ENCODE measurements at regions not wholly inside any gene's neighbourhood (a gene's known extent, or its start where the extent isn't known, plus 50 kb on each side); places are given as distances from the start of the nearest gene placed in this dataset.

GRCh38 chr12:19646599-19646998 lies 207.3 kb downstream of the AEBP2 start:
- no peaks in the 10 kb centered on the region for H3K27me3 ChIP-seq (ENCODE audit: control insufficient read depth in 1 of 2, insufficient read depth in 2 of 2, low read length in 2 of 2)
- no peaks in the 10 kb centered on the region for H3K9me3 ChIP-seq (ENCODE audit: control insufficient read depth in 2 of 2, low read length in 2 of 2)
- H3K36me3 ChIP-seq (ENCODE audit: control insufficient read depth in 2 of 2, insufficient read depth in 2 of 2, low read length in 2 of 2): no peaks in the 10 kb centered on the region
- no peaks in the 10 kb centered on the region for H3K4me1 ChIP-seq (ENCODE audit: control insufficient read depth, insufficient read depth, low read length)
- H3K27ac ChIP-seq (ENCODE audit: low read length): no peak overlapping the region
- H3K9ac ChIP-seq (ENCODE audit: low read length in 2 of 2): no peak overlapping the region
- no peak overlapping the region for H3K4me3 ChIP-seq (ENCODE audit: low read length in 2 of 2)

GRCh38 chr12:19647806-19648556 lies 208.7 kb downstream of the AEBP2 start:
- no peaks in the 10 kb centered on the region for H3K4me1 ChIP-seq (ENCODE audit: control insufficient read depth, insufficient read depth, low read length)
- H3K9ac ChIP-seq (ENCODE audit: low read length in 2 of 2): no peak overlapping the region
- no peak overlapping the region for H3K4me3 ChIP-seq (ENCODE audit: low read length in 2 of 2)
- no peaks in the 10 kb centered on the region for H3K27me3 ChIP-seq (ENCODE audit: control insufficient read depth in 1 of 2, insufficient read depth in 2 of 2, low read length in 2 of 2)
- no peak overlapping the region for H3K27ac ChIP-seq (ENCODE audit: low read length)
- H3K9me3 ChIP-seq (ENCODE audit: control insufficient read depth in 2 of 2, low read length in 2 of 2): no peaks in the 10 kb centered on the region
- H3K36me3 ChIP-seq (ENCODE audit: control insufficient read depth in 2 of 2, insufficient read depth in 2 of 2, low read length in 2 of 2): no peaks in the 10 kb centered on the region

DNA sequence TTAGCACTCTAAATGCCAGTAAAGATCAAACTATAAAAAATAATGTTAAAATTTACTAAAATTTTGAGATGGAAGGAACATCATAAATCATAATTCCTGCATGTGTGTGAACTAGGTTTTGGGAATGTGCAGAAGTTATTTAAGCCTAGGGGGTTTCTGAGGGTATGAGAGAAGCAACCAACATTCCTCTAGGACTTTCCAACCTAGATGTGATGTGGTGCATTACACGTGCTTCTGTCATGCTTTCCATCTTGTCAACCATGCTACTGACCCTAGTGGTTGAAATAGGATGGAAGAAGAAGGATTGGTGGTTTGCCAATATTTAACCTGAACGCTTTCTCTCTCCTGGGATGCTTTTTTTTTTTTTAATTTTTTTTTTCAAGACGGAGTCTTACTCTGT lies 209.3 kb downstream of the AEBP2 start:
- H3K4me1 ChIP-seq (ENCODE audit: control insufficient read depth, insufficient read depth, low read length): no peaks in the 10 kb centered on the region
- no peak overlapping the region for H3K9ac ChIP-seq (ENCODE audit: low read length in 2 of 2)
- H3K27me3 ChIP-seq (ENCODE audit: control insufficient read depth in 1 of 2, insufficient read depth in 2 of 2, low read length in 2 of 2): no peaks in the 10 kb centered on the region
- H3K9me3 ChIP-seq (ENCODE audit: control insufficient read depth in 2 of 2, low read length in 2 of 2): no peaks in the 10 kb centered on the region
- no peaks in the 10 kb centered on the region for H3K36me3 ChIP-seq (ENCODE audit: control insufficient read depth in 2 of 2, insufficient read depth in 2 of 2, low read length in 2 of 2)
- no peak overlapping the region for H3K4me3 ChIP-seq (ENCODE audit: low read length in 2 of 2)
- H3K27ac ChIP-seq (ENCODE audit: low read length): no peak overlapping the region

- Histone ChIP-seq H3K4me3 (ENCODE audit: low read length in 2 of 2) (no peak overlapping the region), H3K4me1 (ENCODE audit: control insufficient read depth, insufficient read depth, low read length) (no peaks in the 10 kb centered on the region), H3K27me3 (ENCODE audit: control insufficient read depth in 1 of 2, insufficient read depth in 2 of 2, low read length in 2 of 2) (no peaks in the 10 kb centered on the region), H3K36me3 (ENCODE audit: control insufficient read depth in 2 of 2, insufficient read depth in 2 of 2, low read length in 2 of 2) (no peaks in the 10 kb centered on the region), H3K9me3 (ENCODE audit: control insufficient read depth in 2 of 2, low read length in 2 of 2) (no peaks in the 10 kb centered on the region), H3K27ac (ENCODE audit: low read length) (no peak overlapping the region), H3K9ac (ENCODE audit: low read length in 2 of 2) (no peak overlapping the region)
Observed at GRCh38 chr12:19652386-19652785, 213.1 kb downstream of the AEBP2 start.

- Histone ChIP-seq H3K27ac (ENCODE audit: low read length) (no peak overlapping the region), H3K27me3 (ENCODE audit: control insufficient read depth in 1 of 2, insufficient read depth in 2 of 2, low read length in 2 of 2) (no peaks in the 10 kb centered on the region), H3K9me3 (ENCODE audit: control insufficient read depth in 2 of 2, low read length in 2 of 2) (no peaks in the 10 kb centered on the region), H3K4me3 (ENCODE audit: low read length in 2 of 2) (no peak overlapping the region), H3K9ac (ENCODE audit: low read length in 2 of 2) (no peak overlapping the region), H3K36me3 (ENCODE audit: control insufficient read depth in 2 of 2, insufficient read depth in 2 of 2, low read length in 2 of 2) (no peaks in the 10 kb centered on the region), H3K4me1 (ENCODE audit: control insufficient read depth, insufficient read depth, low read length) (no peaks in the 10 kb centered on the region)
Observed at GRCh38 chr12:19654650-19655376, 215.5 kb downstream of the AEBP2 start.

- H3K4me3 ChIP-seq (ENCODE audit: low read length in 2 of 2): no peak overlapping the region
- H3K36me3 ChIP-seq (ENCODE audit: control insufficient read depth in 2 of 2, insufficient read depth in 2 of 2, low read length in 2 of 2): no peaks in the 10 kb centered on the region
- H3K27me3 ChIP-seq (ENCODE audit: control insufficient read depth in 1 of 2, insufficient read depth in 2 of 2, low read length in 2 of 2): no peaks in the 10 kb centered on the region
- H3K27ac ChIP-seq (ENCODE audit: low read length): no peak overlapping the region
- H3K4me1 ChIP-seq (ENCODE audit: control insufficient read depth, insufficient read depth, low read length): no peaks in the 10 kb centered on the region
- H3K9ac ChIP-seq (ENCODE audit: low read length in 2 of 2): no peak overlapping the region
- H3K9me3 ChIP-seq (ENCODE audit: control insufficient read depth in 2 of 2, low read length in 2 of 2): no peaks in the 10 kb centered on the region
Observed at GRCh38 chr12:19657118-19657731, 217.9 kb downstream of the AEBP2 start.

- no peaks in the 10 kb centered on the region for H3K36me3 ChIP-seq (ENCODE audit: control insufficient read depth in 2 of 2, insufficient read depth in 2 of 2, low read length in 2 of 2)
- no peak overlapping the region for H3K27ac ChIP-seq (ENCODE audit: low read length)
- H3K9ac ChIP-seq (ENCODE audit: low read length in 2 of 2): no peak overlapping the region
- H3K9me3 ChIP-seq (ENCODE audit: control insufficient read depth in 2 of 2, low read length in 2 of 2): no peaks in the 10 kb centered on the region
- no peaks in the 10 kb centered on the region for H3K27me3 ChIP-seq (ENCODE audit: control insufficient read depth in 1 of 2, insufficient read depth in 2 of 2, low read length in 2 of 2)
- H3K4me3 ChIP-seq (ENCODE audit: low read length in 2 of 2): no peak overlapping the region
- no peaks in the 10 kb centered on the region for H3K4me1 ChIP-seq (ENCODE audit: control insufficient read depth, insufficient read depth, low read length)
Observed at GRCh38 chr12:19657732-19658130, 218.4 kb downstream of the AEBP2 start.

- H3K4me1 ChIP-seq (ENCODE audit: control insufficient read depth, insufficient read depth, low read length): no peaks in the 10 kb centered on the region
- no peak overlapping the region for H3K9ac ChIP-seq (ENCODE audit: low read length in 2 of 2)
- H3K4me3 ChIP-seq (ENCODE audit: low read length in 2 of 2): no peak overlapping the region
- H3K9me3 ChIP-seq (ENCODE audit: control insufficient read depth in 2 of 2, low read length in 2 of 2): no peaks in the 10 kb centered on the region
- H3K36me3 ChIP-seq (ENCODE audit: control insufficient read depth in 2 of 2, insufficient read depth in 2 of 2, low read length in 2 of 2): no peaks in the 10 kb centered on the region
- H3K27ac ChIP-seq (ENCODE audit: low read length): no peak overlapping the region
- H3K27me3 ChIP-seq (ENCODE audit: control insufficient read depth in 1 of 2, insufficient read depth in 2 of 2, low read length in 2 of 2): no peaks in the 10 kb centered on the region
Observed at GRCh38 chr12:19659086-19659485, 219.8 kb downstream of the AEBP2 start.

DNA sequence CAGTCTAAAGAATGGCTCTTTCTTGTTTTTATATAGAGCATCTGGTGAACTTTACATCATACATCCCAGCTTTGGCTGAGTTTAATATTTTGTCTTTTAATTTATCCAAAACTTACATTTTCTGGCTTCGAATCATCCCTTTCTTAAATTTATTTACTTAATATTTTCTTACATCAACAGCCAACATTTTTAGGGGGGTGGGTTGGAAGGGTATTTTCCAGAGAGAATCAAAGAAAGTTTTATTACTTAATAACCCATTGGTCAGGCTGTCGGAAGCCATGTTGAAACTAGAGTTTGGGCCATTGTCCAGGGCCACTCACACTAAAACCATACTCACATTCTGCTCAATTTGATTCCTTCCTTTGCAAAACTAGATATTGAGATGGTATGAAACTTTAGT lies 220.2 kb downstream of the AEBP2 start:
- Histone ChIP-seq H3K4me3 (ENCODE audit: low read length in 2 of 2) (no peak overlapping the region), H3K36me3 (ENCODE audit: control insufficient read depth in 2 of 2, insufficient read depth in 2 of 2, low read length in 2 of 2) (no peaks in the 10 kb centered on the region), H3K9ac (ENCODE audit: low read length in 2 of 2) (no peak overlapping the region)

GRCh38 chr12:19665121-19665900 lies 226.0 kb downstream of the AEBP2 start:
- Histone ChIP-seq H3K27ac (ENCODE audit: low read length) (peak overlapping the region; percentile 26), H3K36me3 (ENCODE audit: control insufficient read depth in 2 of 2, insufficient read depth in 2 of 2, low read length in 2 of 2) (no peaks in the 10 kb centered on the region), H3K9ac (ENCODE audit: low read length in 2 of 2) (no peak overlapping the region)

More for the DNA sequence above, 220.2 kb downstream of the AEBP2 start:
- H3K9me3 ChIP-seq (ENCODE audit: control insufficient read depth in 2 of 2, low read length in 2 of 2): no peaks in the 10 kb centered on the region
- H3K27me3 ChIP-seq (ENCODE audit: control insufficient read depth in 1 of 2, insufficient read depth in 2 of 2, low read length in 2 of 2): no peaks in the 10 kb centered on the region
- no peaks in the 10 kb centered on the region for H3K4me1 ChIP-seq (ENCODE audit: control insufficient read depth, insufficient read depth, low read length)
- no peak overlapping the region for H3K27ac ChIP-seq (ENCODE audit: low read length)

More at GRCh38 chr12:19665121-19665900, 226.0 kb downstream of the AEBP2 start:
- peaks cover 8% of the 10 kb centered on the region for H3K4me1 ChIP-seq (ENCODE audit: control insufficient read depth, insufficient read depth, low read length)
- no peak overlapping the region for H3K4me3 ChIP-seq (ENCODE audit: low read length in 2 of 2)
- H3K27me3 ChIP-seq (ENCODE audit: control insufficient read depth in 1 of 2, insufficient read depth in 2 of 2, low read length in 2 of 2): no peaks in the 10 kb centered on the region
- H3K9me3 ChIP-seq (ENCODE audit: control insufficient read depth in 2 of 2, low read length in 2 of 2): no peaks in the 10 kb centered on the region
